HEK293 (cell line): ENCODE measurements at regions not wholly inside any gene's neighbourhood (a gene's known extent, or its start where the extent isn't known, plus 50 kb on each side); places are given as distances from the start of the nearest gene placed in this dataset.

Source experiments
- CTCF ChIA-PET: fragments of 350-600 bp; formaldehyde crosslinking; extraction: SDS; loops from one replicate; lab custom pipeline; 2021; ENCODE audit warnings: antibody characterized with exemption; lab: Yijun Ruan, JAX
- POLR2A ChIA-PET: fragments of 300-600 bp; formaldehyde crosslinking; extraction: SDS; loops from one replicate; lab custom pipeline; 2020; ENCODE audit warnings: antibody characterized with exemption, inconsistent platforms; lab: Yijun Ruan, JAX
- H3K27ac ChIP-seq: fragments of 200-500 bp; sonication (Bioruptor generic); 2 replicates; pipeline ENCODE4 v1.5.1; 2014; ENCODE audit warnings: low read depth, low read length, control low read depth, inconsistent platforms; ENCODE audit errors: extremely low read depth
- H3K36me3 ChIP-seq, 2 experiments: fragments of 200-500 bp in 1 of 2; sonication (Bioruptor generic) in 1 of 2; 1 replicate in 1 of 2; 2 replicates in 1 of 2; pipeline ENCODE4 v1.5.1; 2014 to 2017; ENCODE audit warnings: inconsistent platforms in 2 of 2, low read length in 2 of 2; ENCODE audit not compliant: control insufficient read depth in 2 of 2, insufficient read depth in 1 of 2
- H3K4me1 ChIP-seq: fragments of 200-500 bp; sonication (Bioruptor generic); 2 replicates; pipeline ENCODE4 v1.5.1; 2014; ENCODE audit warnings: mild to moderate bottlenecking, low read length, inconsistent platforms; ENCODE audit not compliant: control insufficient read depth, insufficient read depth
- H3K4me3 ChIP-seq: 2 replicates; pipeline ENCODE4 v1.5.1; 2011; ENCODE audit warnings: low read depth, mild to moderate bottlenecking, control low read depth, low read length, moderate library complexity
- H3K9me3 ChIP-seq: fragments of 200-500 bp; sonication (Bioruptor generic); 2 replicates; pipeline ENCODE4 v1.5.1; 2014; ENCODE audit warnings: low read depth, low read length, inconsistent platforms; ENCODE audit not compliant: control insufficient read depth, insufficient read depth
- BCL11A ChIP-seq: fragments of 450-650 bp; formaldehyde crosslinking; IDR thresholded peaks from 2 replicates; pipeline ENCODE4 v1.5.1; 2016; ENCODE audit warnings: low read depth, missing biosample characterization, missing genetic modification characterization
- GLIS1 ChIP-seq: fragments of 450-650 bp; formaldehyde crosslinking; IDR thresholded peaks from 2 replicates; pipeline ENCODE4 v1.5.1; 2016; ENCODE audit warnings: missing biosample characterization, missing genetic modification characterization
- KLF1 ChIP-seq: fragments of 450-650 bp; formaldehyde crosslinking; IDR thresholded peaks from 2 replicates; pipeline ENCODE4 v1.5.1; 2016; ENCODE audit warnings: missing biosample characterization, missing genetic modification characterization
- WT1 ChIP-seq: fragments of 450-650 bp; formaldehyde crosslinking; IDR thresholded peaks from 2 replicates; pipeline ENCODE4 v1.5.1; 2016; ENCODE audit warnings: missing biosample characterization, missing genetic modification characterization
- ZBTB1 ChIP-seq: fragments of 450-650 bp; formaldehyde crosslinking; IDR thresholded peaks from 2 replicates; pipeline ENCODE4 v1.5.1; 2016; ENCODE audit warnings: missing biosample characterization, missing genetic modification characterization
- ZBTB44 ChIP-seq: fragments of 450-650 bp; IDR thresholded peaks from 2 replicates; pipeline ENCODE4 v1.5.1; 2018; ENCODE audit warnings: missing biosample characterization, mild to moderate bottlenecking, missing genetic modification characterization
- ZFP69B ChIP-seq: fragments of 450-650 bp; formaldehyde crosslinking; IDR thresholded peaks from 2 replicates; pipeline ENCODE4 v1.5.1; 2016; ENCODE audit warnings: missing biosample characterization, missing genetic modification characterization
- ZNF18 ChIP-seq: fragments of 450-650 bp; formaldehyde crosslinking; IDR thresholded peaks from 2 replicates; pipeline ENCODE4 v1.5.1; 2016; ENCODE audit warnings: missing biosample characterization, missing genetic modification characterization
- ZNF362 ChIP-seq: fragments of 450-650 bp; formaldehyde crosslinking; IDR thresholded peaks from 2 replicates; pipeline ENCODE4 v1.5.1; 2016; ENCODE audit warnings: missing biosample characterization, missing genetic modification characterization
- ZNF391 ChIP-seq: fragments of 450-650 bp; formaldehyde crosslinking; IDR thresholded peaks from 2 replicates; pipeline ENCODE4 v1.5.1; 2016; ENCODE audit warnings: low read depth, missing biosample characterization, missing genetic modification characterization, borderline replicate concordance
- ZNF394 ChIP-seq: fragments of 450-650 bp; formaldehyde crosslinking; IDR thresholded peaks from 2 replicates; pipeline ENCODE4 v1.5.1; 2016; ENCODE audit warnings: missing biosample characterization, missing genetic modification characterization, mild to moderate bottlenecking, moderate library complexity, borderline replicate concordance
- ZNF623 ChIP-seq: fragments of 450-650 bp; formaldehyde crosslinking; IDR thresholded peaks from 2 replicates; pipeline ENCODE4 v1.5.1; 2016; ENCODE audit warnings: missing biosample characterization, missing genetic modification characterization
- ZNF660 ChIP-seq: fragments of 450-650 bp; IDR thresholded peaks from 2 replicates; pipeline ENCODE4 v1.5.1; 2018; ENCODE audit warnings: missing biosample characterization, mild to moderate bottlenecking, missing genetic modification characterization
- ZNF792 ChIP-seq: fragments of 450-650 bp; formaldehyde crosslinking; IDR thresholded peaks from 2 replicates; pipeline ENCODE4 v1.5.1; 2016; ENCODE audit warnings: missing biosample characterization, missing genetic modification characterization
- ZNF843 ChIP-seq: fragments of 450-650 bp; formaldehyde crosslinking; IDR thresholded peaks from 2 replicates; pipeline ENCODE4 v1.5.1; 2016; ENCODE audit warnings: missing biosample characterization, missing genetic modification characterization
- ZSCAN5A ChIP-seq: fragments of 450-650 bp; formaldehyde crosslinking; IDR thresholded peaks from 2 replicates; pipeline ENCODE4 v1.5.1; 2016; ENCODE audit warnings: missing biosample characterization, missing genetic modification characterization
- ZXDB ChIP-seq: fragments of 450-650 bp; formaldehyde crosslinking; IDR thresholded peaks from 2 replicates; pipeline ENCODE4 v1.5.1; 2016; ENCODE audit warnings: missing biosample characterization, missing genetic modification characterization
- TF ChIP-seq, protein P1 (sequence below): fragments of 450-650 bp; formaldehyde crosslinking; IDR thresholded peaks from 2 replicates; pipeline ENCODE4 v1.5.1; 2017; ENCODE audit warnings: missing biosample characterization, missing genetic modification characterization
- TF ChIP-seq, protein P2 (sequence below): fragments of 450-650 bp; formaldehyde crosslinking; IDR thresholded peaks from 2 replicates; pipeline ENCODE4 v1.5.1; 2016; ENCODE audit warnings: missing biosample characterization, missing genetic modification characterization

- CTCF ChIA-PET: interaction anchor here (0.5 to 4.8 kb wide), 4 partner anchors 35 to 234 kb away, joined by 3 to 30 read pairs (median 4); no protein-coding TSS in a partner anchor
- POLR2A ChIA-PET: no interaction called here
Observed at GRCh38 chr6:134466771-134467525, 149.0 kb upstream of the SGK1 start.

DNA sequence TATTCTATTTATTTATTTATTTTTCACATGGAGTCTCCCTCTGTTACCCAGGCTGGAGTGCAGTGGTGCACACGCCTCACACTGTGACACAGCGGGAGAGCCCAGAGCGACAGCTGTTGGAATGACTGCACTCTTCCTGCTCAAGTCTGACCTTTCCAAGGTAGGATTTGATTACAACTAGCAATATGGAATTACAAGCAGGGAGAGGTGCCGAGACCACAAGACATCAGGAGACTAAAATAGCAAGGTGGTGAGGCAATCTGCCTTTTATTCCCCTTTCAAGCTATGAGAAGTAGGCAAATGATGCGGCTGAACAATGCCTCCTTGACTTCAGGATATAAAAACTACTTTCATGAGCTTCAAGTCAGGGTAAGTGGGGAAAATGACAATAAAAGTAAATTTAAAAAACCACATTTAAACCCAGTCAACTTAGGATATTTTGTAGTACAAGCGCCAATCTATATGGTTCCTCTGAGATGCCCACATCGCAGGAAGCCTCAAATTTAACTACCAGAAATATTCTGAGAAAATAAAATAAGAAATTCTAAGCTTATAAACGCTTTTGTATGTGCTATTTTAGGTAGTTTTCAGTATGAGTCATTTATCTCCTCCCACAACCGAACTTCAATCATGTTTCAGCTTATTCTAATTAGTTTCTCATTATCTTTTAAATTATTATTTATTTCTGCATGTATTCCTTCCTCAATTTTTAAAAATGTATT is 146.9 kb upstream of the SGK1 start:
- CTCF ChIA-PET: interaction anchor here (0.6 to 4.8 kb wide), 10 partner anchors 9 to 1445 kb away, joined by 3 to 30 read pairs (median 4); no protein-coding TSS in a partner anchor
- H3K4me3 ChIP-seq: no peak overlapping the region
- H3K9me3 ChIP-seq: no peaks in the 10 kb centered on the region
- H3K4me1 ChIP-seq: peaks cover 13% of the 10 kb centered on the region
- H3K27ac ChIP-seq: no peak overlapping the region
- POLR2A ChIA-PET: interaction anchor here (0.6 to 0.8 kb wide), 2 partner anchors 237 to 590 kb away, joined by 3 to 6 read pairs; partner anchors contain the start of gene HBS1L
- no peaks in the 10 kb centered on the region for H3K36me3 ChIP-seq
- TF ChIP-seq WT1: peak; percentile 74; the same call in 1 of the 2 replicates
- TF ChIP-seq BCL11A (tag by site-specific recombination): peak; percentile 83
- peak; percentile 34; the same call in 1 of the 2 replicates for TF ChIP-seq ZBTB44 (tag by site-specific recombination)
- TF ChIP-seq ZNF660 (tag by site-specific recombination): peak; percentile 79
- 0 out of 2 replicates have a peak, but pooled peaks have one; percentile 31 for TF ChIP-seq ZNF18 (tag by site-specific recombination)
- TF ChIP-seq ZNF843 (tag by site-specific recombination): peak; percentile 62; the same call in 1 of the 2 replicates
- TF ChIP-seq KLF1 (tag by site-specific recombination): no peak
- TF ChIP-seq ZFP69B (tag by site-specific recombination): no peak
- TF ChIP-seq, protein P1, sequence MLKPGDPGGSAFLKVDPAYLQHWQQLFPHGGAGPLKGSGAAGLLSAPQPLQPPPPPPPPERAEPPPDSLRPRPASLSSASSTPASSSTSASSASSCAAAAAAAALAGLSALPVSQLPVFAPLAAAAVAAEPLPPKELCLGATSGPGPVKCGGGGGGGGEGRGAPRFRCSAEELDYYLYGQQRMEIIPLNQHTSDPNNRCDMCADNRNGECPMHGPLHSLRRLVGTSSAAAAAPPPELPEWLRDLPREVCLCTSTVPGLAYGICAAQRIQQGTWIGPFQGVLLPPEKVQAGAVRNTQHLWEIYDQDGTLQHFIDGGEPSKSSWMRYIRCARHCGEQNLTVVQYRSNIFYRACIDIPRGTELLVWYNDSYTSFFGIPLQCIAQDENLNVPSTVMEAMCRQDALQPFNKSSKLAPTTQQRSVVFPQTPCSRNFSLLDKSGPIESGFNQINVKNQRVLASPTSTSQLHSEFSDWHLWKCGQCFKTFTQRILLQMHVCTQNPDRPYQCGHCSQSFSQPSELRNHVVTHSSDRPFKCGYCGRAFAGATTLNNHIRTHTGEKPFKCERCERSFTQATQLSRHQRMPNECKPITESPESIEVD (tag by site-specific recombination): peak; percentile 90
- no peak for TF ChIP-seq ZSCAN5A (tag by site-specific recombination)
- no peak for TF ChIP-seq ZBTB1 (tag by site-specific recombination)
- TF ChIP-seq ZNF623 (tag by site-specific recombination): no peak; the same call in 1 of the 2 replicates
- TF ChIP-seq ZNF792 (tag by site-specific recombination): no peak
- TF ChIP-seq GLIS1: peak; percentile 77
- 0 out of 2 replicates have a peak, but pooled peaks have one; percentile 27 for TF ChIP-seq ZNF362 (tag by site-specific recombination)

More at GRCh38 chr6:134466771-134467525, 149.0 kb upstream of the SGK1 start:
- Histone ChIP-seq H3K4me1 (peaks cover 13% of the 10 kb centered on the region), H3K27ac (no peak overlapping the region), H3K36me3 (no peaks in the 10 kb centered on the region), H3K9me3 (no peaks in the 10 kb centered on the region), H3K4me3 (no peak overlapping the region)
- TF ChIP-seq, protein P2, sequence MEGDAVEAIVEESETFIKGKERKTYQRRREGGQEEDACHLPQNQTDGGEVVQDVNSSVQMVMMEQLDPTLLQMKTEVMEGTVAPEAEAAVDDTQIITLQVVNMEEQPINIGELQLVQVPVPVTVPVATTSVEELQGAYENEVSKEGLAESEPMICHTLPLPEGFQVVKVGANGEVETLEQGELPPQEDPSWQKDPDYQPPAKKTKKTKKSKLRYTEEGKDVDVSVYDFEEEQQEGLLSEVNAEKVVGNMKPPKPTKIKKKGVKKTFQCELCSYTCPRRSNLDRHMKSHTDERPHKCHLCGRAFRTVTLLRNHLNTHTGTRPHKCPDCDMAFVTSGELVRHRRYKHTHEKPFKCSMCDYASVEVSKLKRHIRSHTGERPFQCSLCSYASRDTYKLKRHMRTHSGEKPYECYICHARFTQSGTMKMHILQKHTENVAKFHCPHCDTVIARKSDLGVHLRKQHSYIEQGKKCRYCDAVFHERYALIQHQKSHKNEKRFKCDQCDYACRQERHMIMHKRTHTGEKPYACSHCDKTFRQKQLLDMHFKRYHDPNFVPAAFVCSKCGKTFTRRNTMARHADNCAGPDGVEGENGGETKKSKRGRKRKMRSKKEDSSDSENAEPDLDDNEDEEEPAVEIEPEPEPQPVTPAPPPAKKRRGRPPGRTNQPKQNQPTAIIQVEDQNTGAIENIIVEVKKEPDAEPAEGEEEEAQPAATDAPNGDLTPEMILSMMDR (tag by site-specific recombination): no peak
- TF ChIP-seq ZNF391 (tag by site-specific recombination) (no peak), ZNF394 (tag by site-specific recombination) (no peak), ZXDB (tag by site-specific recombination) (no peak)
- TF ChIP-seq, protein P1 (tag by site-specific recombination): peak; percentile 69
